Left lung (tissue), 4 donors: ENCODE measurements at regions not wholly inside any gene's neighbourhood (a gene's known extent, or its start where the extent isn't known, plus 50 kb on each side); places are given as distances from the start of the nearest gene placed in this dataset.

Experiments used
- ATAC-seq: fragments of 200-7000 bp; cut with Tn5 transposase; one replicate; pipeline ENCODE4 v1.9.1; 2020; ENCODE audit warnings: moderate library complexity
- DNase-seq, 4 donors: peaks; one replicate each; pipeline ENCODE4 v3.0.0-alpha.2; 2013 to 2020
- H3K27ac ChIP-seq, 2 donors: fragments of 200-600 bp; sonication (generic) in 1 of 2; one replicate each; pipeline versions ENCODE4 v1.5.0 to v1.8.0; 2020 to 2021
- H3K27me3 ChIP-seq, 2 donors: fragments of 200-600 bp; sonication (generic) in 1 of 2; one replicate each; pipeline versions ENCODE4 v1.5.0 to v1.8.0; 2020 to 2021
- H3K36me3 ChIP-seq, 2 donors: fragments of 200-600 bp; sonication (generic) in 1 of 2; one replicate each; pipeline versions ENCODE4 v1.5.0 to v1.8.0; 2020 to 2021
- H3K4me1 ChIP-seq, 2 donors: fragments of 200-600 bp; one replicate each; pipeline ENCODE4 v1.8.0; 2021
- H3K4me3 ChIP-seq, 2 donors: fragments of 200-600 bp; sonication (generic) in 1 of 2; one replicate each; pipeline versions ENCODE4 v1.5.0 to v1.8.0; 2020 to 2021; ENCODE audit warnings: mild to moderate bottlenecking in 1 of 2
- H3K9me3 ChIP-seq, 2 donors: fragments of 200-600 bp; sonication (generic) in 1 of 2; one replicate each; pipeline versions ENCODE4 v1.5.0 to v1.8.0; 2020 to 2021
- CTCF ChIP-seq, 2 donors: fragments of 200-600 bp; sonication (generic) in 1 of 2; IDR thresholded peaks; one replicate each; pipeline versions ENCODE4 v1.5.0 to v1.8.0; 2021; ENCODE audit warnings: antibody characterized with exemption in 2 of 2
- intact Hi-C, 2 donors: fragments of 100-400 bp; cut with DNase I; formaldehyde crosslinking; loops; one replicate each; pipeline versions ENCODE4 v1.11.2 to v1.14.2; 2022
- donor health status: DM: no; HTN: yes; CAD: no.
- donor health status: DM: no; HTN: no; CAD: no.

- Histone ChIP-seq H3K27me3 (no peaks in the 10 kb centered on the region), H3K27ac (peak overlapping the region in 1 of 2 donors; percentile 29), H3K36me3 (no peaks in the 10 kb centered on the region), H3K4me1 (no peaks in the 10 kb centered on the region), H3K9me3 (no peaks in the 10 kb centered on the region), H3K4me3 (no peak overlapping the region)
- ATAC-seq (no peak), DNase-seq (no peak)
- intact Hi-C loops: no loop called here
- TF ChIP-seq CTCF (IDR thresholded peaks at IDR 0.05): no peak
Measured at GRCh38 chr21:35198565-35198964, 149.5 kb upstream of the RUNX1 start.

- intact Hi-C loops: no loop called here
- TF ChIP-seq CTCF (IDR thresholded peaks at IDR 0.05): no peak
- H3K27me3 ChIP-seq: no peaks in the 10 kb centered on the region
- H3K4me1 ChIP-seq: no peaks in the 10 kb centered on the region
- H3K4me3 ChIP-seq: no peak overlapping the region
- H3K36me3 ChIP-seq: no peaks in the 10 kb centered on the region
- ATAC-seq (peak; percentile 41), DNase-seq (no peak)
- H3K27ac ChIP-seq: peak overlapping the region in 1 of 2 donors; percentile 29
- no peaks in the 10 kb centered on the region for H3K9me3 ChIP-seq
Measured at GRCh38 chr21:35197992-35198431, 148.9 kb upstream of the RUNX1 start.

GRCh38 chr21:35197191-35197590 is 148.1 kb upstream of the RUNX1 start:
- intact Hi-C loops: no loop called here

GRCh38 chr21:35196128-35196527 is 147.0 kb upstream of the RUNX1 start:
- Histone ChIP-seq H3K9me3 (no peaks in the 10 kb centered on the region), H3K27me3 (no peaks in the 10 kb centered on the region), H3K27ac (no peak overlapping the region), H3K36me3 (no peaks in the 10 kb centered on the region), H3K4me1 (no peaks in the 10 kb centered on the region), H3K4me3 (no peak overlapping the region)
- no peak for ATAC-seq
- DNase-seq: no peak
- intact Hi-C loops: no loop called here
- TF ChIP-seq CTCF (IDR thresholded peaks at IDR 0.05): no peak

More at GRCh38 chr21:35197191-35197590, 148.1 kb upstream of the RUNX1 start:
- Histone ChIP-seq H3K27ac (no peak overlapping the region), H3K36me3 (no peaks in the 10 kb centered on the region), H3K9me3 (no peaks in the 10 kb centered on the region), H3K27me3 (no peaks in the 10 kb centered on the region), H3K4me3 (no peak overlapping the region), H3K4me1 (no peaks in the 10 kb centered on the region)
- DNase-seq (no peak), ATAC-seq (no peak)
- TF ChIP-seq CTCF (IDR thresholded peaks at IDR 0.05): no peak

- DNase-seq (no peak), ATAC-seq (no peak)
- Histone ChIP-seq H3K36me3 (no peaks in the 10 kb centered on the region), H3K9me3 (no peaks in the 10 kb centered on the region), H3K27ac (no peak overlapping the region), H3K4me3 (no peak overlapping the region), H3K4me1 (no peaks in the 10 kb centered on the region), H3K27me3 (no peaks in the 10 kb centered on the region)
- no peak for TF ChIP-seq CTCF (IDR thresholded peaks at IDR 0.05)
- intact Hi-C loops: no loop called here
Measured at GRCh38 chr21:35195232-35195631, 146.1 kb upstream of the RUNX1 start.
